Peyer's patch (tissue), 4 donors: ENCODE measurements at regions not wholly inside any gene's neighbourhood (a gene's known extent, or its start where the extent isn't known, plus 50 kb on each side); places are given as distances from the start of the nearest gene placed in this dataset.

Source experiments
- POLR2A ChIP-seq, 2 donors: fragments of 450-650 bp; IDR thresholded peaks; one replicate each; pipeline ENCODE4 v1.5.1; 2017; ENCODE audit warnings: antibody characterized with exemption in 2 of 2, mild to moderate bottlenecking in 2 of 2, moderate library complexity in 2 of 2
- TF ChIP-seq, protein P1 (sequence below), 6 experiments: fragments of 450-650 bp in 4 of 6; fragments of 200-600 bp in 2 of 6; sonication (generic) in 1 of 6; IDR thresholded peaks; one replicate each; pipeline ENCODE4 v1.5.1; 2017 to 2019; ENCODE audit warnings: antibody characterized with exemption in 6 of 6, mild to moderate bottlenecking in 3 of 6, moderate library complexity in 1 of 6

DNA sequence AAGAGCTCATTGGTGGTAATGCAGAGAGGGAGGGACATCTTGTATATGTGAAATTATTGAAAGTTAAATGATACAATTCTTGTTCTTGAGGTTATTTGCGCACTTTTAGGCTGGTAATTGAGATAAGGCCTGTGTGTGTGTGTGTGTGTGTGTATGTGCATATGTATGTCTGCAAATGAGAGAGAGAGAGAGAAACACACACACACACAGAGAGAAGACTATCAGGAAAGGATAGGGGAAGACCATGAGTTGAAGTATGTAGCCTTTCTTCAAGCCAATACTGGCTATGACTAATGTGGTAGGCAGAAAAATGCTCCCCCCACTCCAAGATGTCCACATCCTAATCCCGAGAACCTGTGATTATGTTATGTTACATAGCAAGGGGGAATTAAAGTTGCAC is 52.7 kb upstream of the DCD start:
- TF ChIP-seq, protein P1, sequence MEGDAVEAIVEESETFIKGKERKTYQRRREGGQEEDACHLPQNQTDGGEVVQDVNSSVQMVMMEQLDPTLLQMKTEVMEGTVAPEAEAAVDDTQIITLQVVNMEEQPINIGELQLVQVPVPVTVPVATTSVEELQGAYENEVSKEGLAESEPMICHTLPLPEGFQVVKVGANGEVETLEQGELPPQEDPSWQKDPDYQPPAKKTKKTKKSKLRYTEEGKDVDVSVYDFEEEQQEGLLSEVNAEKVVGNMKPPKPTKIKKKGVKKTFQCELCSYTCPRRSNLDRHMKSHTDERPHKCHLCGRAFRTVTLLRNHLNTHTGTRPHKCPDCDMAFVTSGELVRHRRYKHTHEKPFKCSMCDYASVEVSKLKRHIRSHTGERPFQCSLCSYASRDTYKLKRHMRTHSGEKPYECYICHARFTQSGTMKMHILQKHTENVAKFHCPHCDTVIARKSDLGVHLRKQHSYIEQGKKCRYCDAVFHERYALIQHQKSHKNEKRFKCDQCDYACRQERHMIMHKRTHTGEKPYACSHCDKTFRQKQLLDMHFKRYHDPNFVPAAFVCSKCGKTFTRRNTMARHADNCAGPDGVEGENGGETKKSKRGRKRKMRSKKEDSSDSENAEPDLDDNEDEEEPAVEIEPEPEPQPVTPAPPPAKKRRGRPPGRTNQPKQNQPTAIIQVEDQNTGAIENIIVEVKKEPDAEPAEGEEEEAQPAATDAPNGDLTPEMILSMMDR (IDR thresholded peaks at IDR 0.05) = no peak
- TF ChIP-seq POLR2A (IDR thresholded peaks at IDR 0.05) = no peak
